Cardiac muscle cell (in vitro differentiated cells and primary cell): ENCODE measurements at regions not wholly inside any gene's neighbourhood (a gene's known extent, or its start where the extent isn't known, plus 50 kb on each side); places are given as distances from the start of the nearest gene placed in this dataset.

Experiments
- DNase-seq, 2 donors: peaks; one replicate each; pipeline versions ENCODE4 v3.0.0 to v3.0.0-alpha.2; 2010 to 2017; ENCODE audit warnings: low read depth in 1 of 2, low spot score in 1 of 2
- H3K27ac ChIP-seq: fragments of 200-600 bp; sonication (generic); 2 replicates; pipeline ENCODE4 v1.5.1; 2016
- H3K27me3 ChIP-seq: fragments of 200-600 bp; sonication (generic); 2 replicates; pipeline ENCODE4 v1.6.0; 2016; ENCODE audit warnings: control low read depth
- H3K36me3 ChIP-seq: fragments of 200-600 bp; sonication (generic); 2 replicates; pipeline ENCODE4 v1.5.1; 2016; ENCODE audit warnings: control low read depth
- H3K4me1 ChIP-seq: fragments of 200-600 bp; sonication (generic); 2 replicates; pipeline ENCODE4 v1.8.1; 2017; ENCODE audit warnings: low read depth, mild to moderate bottlenecking, mixed run types
- H3K4me3 ChIP-seq: fragments of 200-600 bp; sonication (generic); 2 replicates; pipeline ENCODE4 v1.5.1; 2016; ENCODE audit warnings: mild to moderate bottlenecking
- H3K9me3 ChIP-seq: fragments of 200-600 bp; sonication (generic); 2 replicates; pipeline ENCODE4 v1.5.1; 2017; ENCODE audit warnings: low read depth, mild to moderate bottlenecking, control low read depth
- TF ChIP-seq, protein P1 (sequence below): IDR thresholded peaks from 2 replicates; pipeline ENCODE4 v1.5.1; 2012; ENCODE audit warnings: low read depth, mild to moderate bottlenecking, low read length

DNA sequence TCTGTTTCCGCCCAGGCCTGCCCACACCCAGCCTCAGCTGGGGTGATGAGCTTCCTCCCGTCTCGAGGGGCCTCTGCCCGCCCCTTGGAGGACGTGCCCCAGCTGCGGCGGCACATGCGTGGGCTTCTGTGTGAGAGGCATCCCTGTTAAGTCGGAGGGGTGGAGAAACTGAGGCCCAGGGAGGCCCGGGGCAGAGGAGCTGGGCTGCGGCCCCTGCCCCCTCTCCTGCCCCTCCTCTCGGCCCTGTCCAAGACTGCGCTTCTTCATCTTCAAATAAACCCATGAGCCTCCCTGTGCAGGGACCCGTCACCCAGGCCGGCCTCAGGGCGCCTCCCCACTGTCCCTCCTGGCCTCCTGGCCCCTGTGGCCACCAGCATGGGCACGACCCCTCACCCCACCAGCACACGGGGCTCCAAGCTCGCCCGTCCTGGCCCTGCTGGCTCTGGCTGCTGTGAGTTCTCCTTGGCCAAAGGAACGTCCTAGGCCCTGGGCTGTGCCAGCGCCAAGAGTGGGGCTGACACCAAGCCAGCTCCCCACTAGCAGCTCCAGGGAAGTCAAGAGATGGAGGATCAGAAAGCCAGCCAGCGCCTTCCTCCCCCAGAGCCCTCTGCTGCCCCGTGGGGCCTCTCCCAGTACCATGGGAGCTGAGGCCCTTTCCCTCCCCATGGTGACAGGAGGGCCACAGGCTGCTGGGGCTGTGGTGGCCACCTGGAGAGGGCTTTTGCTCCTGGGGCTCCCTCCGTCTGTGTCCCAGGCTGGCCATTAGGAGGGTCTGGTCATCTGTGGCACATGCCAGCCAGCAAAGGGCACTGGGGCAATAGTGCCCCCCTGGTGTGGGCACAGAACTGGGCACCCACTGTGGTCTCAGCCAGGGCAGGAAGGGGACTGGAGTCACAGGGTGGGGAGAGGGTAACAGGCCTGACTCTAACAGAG, 180.4 kb downstream of the KIF26A start:
- TF ChIP-seq, protein P1, sequence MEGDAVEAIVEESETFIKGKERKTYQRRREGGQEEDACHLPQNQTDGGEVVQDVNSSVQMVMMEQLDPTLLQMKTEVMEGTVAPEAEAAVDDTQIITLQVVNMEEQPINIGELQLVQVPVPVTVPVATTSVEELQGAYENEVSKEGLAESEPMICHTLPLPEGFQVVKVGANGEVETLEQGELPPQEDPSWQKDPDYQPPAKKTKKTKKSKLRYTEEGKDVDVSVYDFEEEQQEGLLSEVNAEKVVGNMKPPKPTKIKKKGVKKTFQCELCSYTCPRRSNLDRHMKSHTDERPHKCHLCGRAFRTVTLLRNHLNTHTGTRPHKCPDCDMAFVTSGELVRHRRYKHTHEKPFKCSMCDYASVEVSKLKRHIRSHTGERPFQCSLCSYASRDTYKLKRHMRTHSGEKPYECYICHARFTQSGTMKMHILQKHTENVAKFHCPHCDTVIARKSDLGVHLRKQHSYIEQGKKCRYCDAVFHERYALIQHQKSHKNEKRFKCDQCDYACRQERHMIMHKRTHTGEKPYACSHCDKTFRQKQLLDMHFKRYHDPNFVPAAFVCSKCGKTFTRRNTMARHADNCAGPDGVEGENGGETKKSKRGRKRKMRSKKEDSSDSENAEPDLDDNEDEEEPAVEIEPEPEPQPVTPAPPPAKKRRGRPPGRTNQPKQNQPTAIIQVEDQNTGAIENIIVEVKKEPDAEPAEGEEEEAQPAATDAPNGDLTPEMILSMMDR = no peak
- no peaks in the 10 kb centered on the region for H3K4me1 ChIP-seq
- H3K27ac ChIP-seq = no peak overlapping the region
- H3K4me3 ChIP-seq = no peak overlapping the region
- H3K27me3 ChIP-seq = no peaks in the 10 kb centered on the region
- H3K36me3 ChIP-seq = no peaks in the 10 kb centered on the region
- H3K9me3 ChIP-seq = no peaks in the 10 kb centered on the region
- DNase-seq = no peak

DNA sequence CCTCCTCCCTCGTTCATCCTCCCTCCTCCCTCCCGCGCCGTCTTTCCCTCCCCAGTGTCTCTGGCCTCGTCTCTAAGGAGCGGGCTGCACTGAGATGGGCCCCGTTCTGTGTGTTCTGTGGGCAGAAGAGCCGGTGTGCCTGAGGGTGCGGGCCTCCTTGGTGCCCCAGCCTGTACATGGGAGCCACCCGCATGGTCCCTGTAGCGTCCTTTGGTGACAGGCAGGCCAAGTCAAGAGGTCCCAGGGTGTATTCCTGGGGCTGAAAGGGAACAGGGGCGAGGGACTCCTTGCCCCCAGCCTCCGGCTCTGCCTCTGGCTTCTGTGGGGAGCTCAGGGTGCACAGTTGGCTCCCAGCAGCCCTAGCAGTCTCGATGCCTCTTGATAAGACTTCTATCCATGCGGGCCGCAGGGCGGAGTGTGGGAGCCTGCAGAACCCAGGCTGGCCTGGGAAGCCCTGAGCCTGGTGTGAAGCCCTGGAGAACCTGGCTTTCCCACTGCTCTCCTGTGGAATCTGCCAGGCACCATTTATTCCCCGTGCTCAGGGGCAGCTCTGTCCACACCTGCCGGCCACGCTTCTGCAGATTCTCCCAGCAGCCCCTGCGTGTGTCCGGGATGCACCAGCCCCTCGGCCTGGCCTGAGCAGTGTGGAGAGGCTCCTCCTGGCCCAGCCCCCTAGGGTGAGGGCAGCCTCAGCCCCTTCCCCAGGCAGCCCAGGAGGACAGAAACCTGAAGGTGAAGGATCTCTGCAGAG, 181.3 kb downstream of the KIF26A start:
- Histone ChIP-seq H3K36me3 (no peaks in the 10 kb centered on the region), H3K9me3 (no peaks in the 10 kb centered on the region), H3K4me1 (no peaks in the 10 kb centered on the region), H3K27ac (no peak overlapping the region), H3K27me3 (no peaks in the 10 kb centered on the region), H3K4me3 (no peak overlapping the region)
- no peak for DNase-seq
- TF ChIP-seq, protein P1 = no peak

GRCh38 chr14:104320611-104321086, 182.3 kb downstream of the KIF26A start:
- TF ChIP-seq, protein P1 = no peak
- no peak for DNase-seq

GRCh38 chr14:104321088-104321801, 182.9 kb downstream of the KIF26A start:
- no peaks in the 10 kb centered on the region for H3K27me3 ChIP-seq

More at GRCh38 chr14:104320611-104321086, 182.3 kb downstream of the KIF26A start:
- Histone ChIP-seq H3K36me3 (no peaks in the 10 kb centered on the region), H3K4me1 (no peaks in the 10 kb centered on the region), H3K27me3 (no peaks in the 10 kb centered on the region), H3K27ac (no peak overlapping the region), H3K9me3 (no peaks in the 10 kb centered on the region), H3K4me3 (no peak overlapping the region)

DNA sequence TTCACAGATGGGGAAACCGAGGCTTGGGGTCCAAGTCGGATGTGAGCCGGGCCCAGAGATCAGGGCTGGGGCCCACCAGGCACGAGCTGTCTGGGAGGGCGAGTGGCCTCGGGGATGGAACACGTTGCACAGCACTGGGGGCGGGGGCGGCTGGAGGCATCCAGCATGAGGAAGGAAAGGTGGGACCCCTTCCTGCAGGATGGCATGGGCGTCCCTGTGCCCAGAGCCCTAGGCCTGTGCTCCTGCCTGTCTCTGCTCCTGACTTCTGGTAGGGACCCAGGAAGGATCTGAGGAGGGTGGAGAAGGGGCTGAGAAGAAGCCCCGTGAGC, 183.4 kb downstream of the KIF26A start:
- no peaks in the 10 kb centered on the region for H3K27me3 ChIP-seq
- no peak overlapping the region for H3K4me3 ChIP-seq
- H3K9me3 ChIP-seq = no peaks in the 10 kb centered on the region
- no peak overlapping the region for H3K27ac ChIP-seq
- TF ChIP-seq, protein P1 = no peak
- DNase-seq = no peak
- no peaks in the 10 kb centered on the region for H3K36me3 ChIP-seq
- no peaks in the 10 kb centered on the region for H3K4me1 ChIP-seq

More at GRCh38 chr14:104321088-104321801, 182.9 kb downstream of the KIF26A start:
- Histone ChIP-seq H3K36me3 (no peaks in the 10 kb centered on the region), H3K4me1 (no peaks in the 10 kb centered on the region), H3K9me3 (no peaks in the 10 kb centered on the region), H3K4me3 (no peak overlapping the region), H3K27ac (no peak overlapping the region)
- TF ChIP-seq, protein P1 = no peak
- no peak for DNase-seq
